PFSK-1 (cell line): ENCODE measurements at regions not wholly inside any gene's neighbourhood (a gene's known extent, or its start where the extent isn't known, plus 50 kb on each side); places are given as distances from the start of the nearest gene placed in this dataset.

Experiments
- FOXP2 ChIP-seq: optimal IDR thresholded peaks from 2 replicates; pipeline ENCODE3; 2011; ENCODE audit warnings: borderline replicate concordance, control low read depth, inconsistent platforms; ENCODE audit not compliant: insufficient read depth; ENCODE audit errors: extremely low read length, extremely low read depth
- POLR2AphosphoS5 ChIP-seq: IDR thresholded peaks from 2 replicates; pipeline ENCODE4 v1.6.1; 2012; ENCODE audit warnings: low read depth, mild to moderate bottlenecking, control low read depth, low read length, moderate library complexity
- SIN3A ChIP-seq: IDR thresholded peaks from 2 replicates; pipeline ENCODE4 v1.6.1; 2012; ENCODE audit warnings: mild to moderate bottlenecking, low read length, moderate library complexity, borderline replicate concordance; ENCODE audit not compliant: insufficient read depth
- TAF1 ChIP-seq: IDR thresholded peaks from 2 replicates; pipeline ENCODE4 v1.6.1; 2012; ENCODE audit warnings: low read length, control low read depth, borderline replicate concordance; ENCODE audit not compliant: insufficient read depth
- TF ChIP-seq, protein P1 (sequence below), 2 experiments: IDR thresholded peaks; 2 replicates each; pipeline versions ENCODE4 v1.6.1 to v1.8.0; 2011 to 2012; ENCODE audit warnings: low read depth in 2 of 2, low read length in 2 of 2, control low read depth in 1 of 2, inconsistent platforms in 1 of 2, mild to moderate bottlenecking in 1 of 2, moderate library complexity in 1 of 2; ENCODE audit not compliant: insufficient read depth in 1 of 2

DNA sequence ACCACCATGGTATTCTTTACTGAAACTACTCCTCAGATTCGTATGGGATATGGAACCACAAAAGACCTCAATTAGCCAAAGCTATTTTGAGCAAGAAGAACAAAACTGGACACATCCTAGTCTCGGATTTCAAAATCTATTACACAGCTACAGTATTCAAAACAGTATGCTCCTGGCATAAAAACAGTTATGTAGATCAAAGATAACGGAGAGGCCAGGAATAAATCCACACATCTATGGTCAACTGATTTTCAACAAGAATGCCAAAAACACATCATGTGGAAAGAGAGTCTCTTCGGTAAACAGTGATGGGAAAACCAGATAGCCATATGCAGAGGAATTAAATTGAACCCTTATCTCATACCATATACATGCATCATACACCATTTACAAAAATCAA is 155.3 kb downstream of the SPCS3 start:
- TF ChIP-seq POLR2AphosphoS5 (no peak), FOXP2 (no peak), TAF1 (no peak), SIN3A (no peak)
- TF ChIP-seq, protein P1, sequence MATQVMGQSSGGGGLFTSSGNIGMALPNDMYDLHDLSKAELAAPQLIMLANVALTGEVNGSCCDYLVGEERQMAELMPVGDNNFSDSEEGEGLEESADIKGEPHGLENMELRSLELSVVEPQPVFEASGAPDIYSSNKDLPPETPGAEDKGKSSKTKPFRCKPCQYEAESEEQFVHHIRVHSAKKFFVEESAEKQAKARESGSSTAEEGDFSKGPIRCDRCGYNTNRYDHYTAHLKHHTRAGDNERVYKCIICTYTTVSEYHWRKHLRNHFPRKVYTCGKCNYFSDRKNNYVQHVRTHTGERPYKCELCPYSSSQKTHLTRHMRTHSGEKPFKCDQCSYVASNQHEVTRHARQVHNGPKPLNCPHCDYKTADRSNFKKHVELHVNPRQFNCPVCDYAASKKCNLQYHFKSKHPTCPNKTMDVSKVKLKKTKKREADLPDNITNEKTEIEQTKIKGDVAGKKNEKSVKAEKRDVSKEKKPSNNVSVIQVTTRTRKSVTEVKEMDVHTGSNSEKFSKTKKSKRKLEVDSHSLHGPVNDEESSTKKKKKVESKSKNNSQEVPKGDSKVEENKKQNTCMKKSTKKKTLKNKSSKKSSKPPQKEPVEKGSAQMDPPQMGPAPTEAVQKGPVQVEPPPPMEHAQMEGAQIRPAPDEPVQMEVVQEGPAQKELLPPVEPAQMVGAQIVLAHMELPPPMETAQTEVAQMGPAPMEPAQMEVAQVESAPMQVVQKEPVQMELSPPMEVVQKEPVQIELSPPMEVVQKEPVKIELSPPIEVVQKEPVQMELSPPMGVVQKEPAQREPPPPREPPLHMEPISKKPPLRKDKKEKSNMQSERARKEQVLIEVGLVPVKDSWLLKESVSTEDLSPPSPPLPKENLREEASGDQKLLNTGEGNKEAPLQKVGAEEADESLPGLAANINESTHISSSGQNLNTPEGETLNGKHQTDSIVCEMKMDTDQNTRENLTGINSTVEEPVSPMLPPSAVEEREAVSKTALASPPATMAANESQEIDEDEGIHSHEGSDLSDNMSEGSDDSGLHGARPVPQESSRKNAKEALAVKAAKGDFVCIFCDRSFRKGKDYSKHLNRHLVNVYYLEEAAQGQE (IDR thresholded peaks at IDR 0.05; ENCODE audit: insufficient read depth in 1 of 2, low read depth in 2 of 2, low read length in 2 of 2): no peak

DNA sequence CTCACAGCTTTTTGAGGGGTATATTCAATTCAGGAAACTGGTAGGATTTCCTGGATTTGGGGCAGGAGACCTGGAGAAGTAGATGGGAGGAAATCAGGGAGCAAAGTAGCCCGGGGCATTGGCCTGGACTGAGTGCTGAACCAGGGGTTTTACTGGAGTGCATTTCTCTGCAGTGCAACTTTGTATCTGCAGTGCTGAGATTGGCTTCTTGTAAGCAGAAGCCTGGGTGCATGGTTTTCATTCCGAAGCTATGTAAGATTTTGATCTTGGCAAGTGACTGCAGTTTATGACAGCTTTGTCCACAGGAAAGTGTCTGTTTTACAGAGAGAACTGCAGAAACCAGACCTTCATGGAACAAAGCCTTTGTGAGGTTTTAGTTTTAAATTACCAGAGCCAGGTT is 158.3 kb downstream of the SPCS3 start:
- TF ChIP-seq TAF1 (no peak), FOXP2 (no peak), POLR2AphosphoS5 (no peak), SIN3A (no peak)
- TF ChIP-seq, protein P1 (IDR thresholded peaks at IDR 0.05; ENCODE audit: insufficient read depth in 1 of 2, low read depth in 2 of 2, low read length in 2 of 2): no peak

DNA sequence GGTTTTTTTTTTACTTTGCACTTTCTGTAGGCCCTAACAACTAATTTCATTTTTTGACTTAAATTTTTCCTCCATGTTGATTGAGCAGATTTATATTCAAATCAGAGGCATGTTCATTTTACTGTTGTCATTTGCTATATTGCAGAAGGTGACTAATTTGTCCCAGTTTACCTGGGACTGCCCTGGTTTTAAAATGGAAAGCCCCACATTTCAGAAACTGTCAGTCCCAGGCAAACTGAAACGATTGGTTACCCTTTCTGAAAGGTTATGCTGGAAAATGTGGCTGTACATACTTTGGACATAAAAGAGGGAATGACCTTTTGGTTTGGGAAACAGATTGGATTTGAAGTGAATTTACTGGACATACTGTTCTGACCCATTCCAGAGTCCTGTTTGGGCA is 160.0 kb downstream of the SPCS3 start:
- TF ChIP-seq SIN3A: no peak
- no peak for TF ChIP-seq TAF1
- no peak for TF ChIP-seq FOXP2
- no peak for TF ChIP-seq POLR2AphosphoS5
- TF ChIP-seq, protein P1 (IDR thresholded peaks at IDR 0.05; ENCODE audit: insufficient read depth in 1 of 2, low read depth in 2 of 2, low read length in 2 of 2): no peak

DNA sequence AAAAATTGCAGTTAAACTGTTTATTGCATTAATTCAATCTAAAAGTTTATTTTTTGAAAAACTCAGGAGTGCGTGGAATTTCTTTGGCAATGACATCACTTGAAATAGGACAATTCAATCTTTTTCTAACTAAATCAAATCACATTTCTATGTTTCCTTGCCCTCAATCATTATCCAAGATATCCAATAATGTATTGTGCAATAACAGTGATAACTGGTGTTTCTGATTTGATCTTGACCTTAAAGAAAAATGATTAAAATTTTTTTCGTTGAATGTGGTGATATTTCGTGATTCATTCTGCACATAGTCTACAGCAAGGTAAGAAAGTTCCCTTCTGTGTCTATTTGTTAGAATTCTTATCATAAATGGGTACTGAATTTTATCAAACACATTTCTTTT is 163.2 kb downstream of the SPCS3 start:
- TF ChIP-seq, protein P1 (IDR thresholded peaks at IDR 0.05; ENCODE audit: insufficient read depth in 1 of 2, low read depth in 2 of 2, low read length in 2 of 2): no peak
- TF ChIP-seq SIN3A: no peak
- no peak for TF ChIP-seq TAF1
- TF ChIP-seq FOXP2: no peak
- no peak for TF ChIP-seq POLR2AphosphoS5

DNA sequence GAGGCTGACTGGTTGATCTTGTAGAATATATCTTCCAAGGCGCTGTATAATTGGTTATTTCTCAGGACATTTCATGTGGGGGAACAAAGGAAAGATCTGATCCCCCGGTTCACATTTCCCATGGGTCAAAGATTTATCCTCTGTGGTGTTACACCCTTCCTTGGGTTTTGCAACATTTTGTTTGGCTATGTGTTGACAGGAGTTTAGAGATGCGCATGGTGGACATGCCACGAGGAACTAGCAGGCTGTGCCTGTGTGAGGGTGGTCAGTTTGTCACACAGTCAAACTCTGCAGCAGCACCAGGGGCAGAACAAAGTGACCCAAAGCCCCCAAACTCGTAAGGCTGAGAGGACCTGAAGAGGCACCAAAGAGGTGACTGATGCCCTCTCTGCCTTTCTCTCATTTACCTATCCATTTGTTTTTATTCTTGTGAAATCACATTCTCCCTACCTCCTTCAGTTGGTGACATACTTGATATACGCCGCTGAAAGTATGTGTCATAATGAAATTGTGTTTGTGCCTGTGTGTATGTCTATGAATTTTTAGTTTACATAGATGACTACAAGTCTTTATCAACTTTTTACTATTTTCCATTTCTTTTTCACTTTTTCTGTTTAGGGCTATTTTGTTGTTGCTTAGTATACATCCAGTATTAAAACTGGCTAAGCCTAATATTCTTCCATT is 164.7 kb downstream of the SPCS3 start:
- TF ChIP-seq POLR2AphosphoS5 (no peak), FOXP2 (no peak), SIN3A (no peak), TAF1 (no peak)
- TF ChIP-seq, protein P1 (IDR thresholded peaks at IDR 0.05; ENCODE audit: insufficient read depth in 1 of 2, low read depth in 2 of 2, low read length in 2 of 2): no peak
